GM12878 (cell line): ENCODE measurements at regions not wholly inside any gene's neighbourhood (a gene's known extent, or its start where the extent isn't known, plus 50 kb on each side); places are given as distances from the start of the nearest gene placed in this dataset.

Experiments used
- ATAC-seq: fragments of 200-7000 bp; cut with Tn5 transposase; 3 replicates; pipeline ENCODE4 v1.9.1; 2020; ENCODE audit warnings: mild to moderate bottlenecking, moderate library complexity
- BruUV-seq: library from RNA; stranded (reverse); fragments of 400-500 nt; replicated peaks from 2 replicates; lab custom pipeline; 2021; lab: Mats Ljungman, UMichigan
- CTCF ChIA-PET: fragments of 300-600 bp; sonication (Branson Sonifier 250); formaldehyde crosslinking; extraction: SDS; loops from one replicate; lab custom pipeline; 2021; ENCODE audit warnings: inconsistent platforms; lab: Yijun Ruan, JAX
- POLR2A ChIA-PET: fragments of 350-600 bp; formaldehyde crosslinking; extraction: SDS; loops from one replicate; lab custom pipeline; 2021; ENCODE audit warnings: inconsistent platforms; lab: Charles Lee
- RAD21 ChIA-PET: fragments of 300-600 bp; sonication (Branson Sonifier 250); formaldehyde crosslinking; loops from one replicate; lab custom pipeline; 2023; ENCODE audit warnings: antibody characterized with exemption; ENCODE audit not compliant: unreplicated experiment; lab: Charles Lee
- SMC1A ChIA-PET: fragments of 300-600 bp; sonication (Branson Sonifier 250); formaldehyde crosslinking; loops from one replicate; lab custom pipeline; 2023; ENCODE audit not compliant: unreplicated experiment, uncharacterized antibody; lab: Charles Lee
- DNase-seq: peaks from one replicate; pipeline ENCODE4 v3.0.0-alpha.2; 2011; ENCODE audit warnings: low read depth, low spot score
- FAIRE-seq: peaks from 3 replicates; lab custom pipeline; 2011; peaks lifted over from hg19 to GRCh38; lab: Jason Lieb, UNC
- H2AFZ ChIP-seq: 2 replicates; pipeline ENCODE4 v1.6.0; 2011; ENCODE audit warnings: low read depth, low read length, control low read depth; ENCODE audit not compliant: control insufficient read depth
- H3K27ac ChIP-seq: 2 replicates; pipeline ENCODE4 v1.5.1; 2011; ENCODE audit warnings: control low read depth; ENCODE audit not compliant: control insufficient read depth, insufficient read depth
- H3K27me3 ChIP-seq, 2 experiments: replicated peaks in 1 of 2; 2 replicates each; pipeline versions ENCODE4 v1.6.0 to v1.6.1; 2011; ENCODE audit warnings: low read length in 1 of 2; ENCODE audit not compliant: control insufficient read depth in 2 of 2, insufficient read depth in 2 of 2
- H3K36me3 ChIP-seq, 2 experiments: 2 replicates each; pipeline ENCODE4 v1.5.1; 2011; ENCODE audit warnings: low read length in 1 of 2; ENCODE audit not compliant: control insufficient read depth in 2 of 2, insufficient read depth in 2 of 2
- H3K4me1 ChIP-seq: 2 replicates; pipeline ENCODE4 v1.6.1; 2011; ENCODE audit warnings: mild to moderate bottlenecking, low read length, moderate library complexity, mixed read lengths; ENCODE audit not compliant: control insufficient read depth, insufficient read depth
- H3K4me2 ChIP-seq: 2 replicates; pipeline ENCODE4 v1.6.0; 2011; ENCODE audit warnings: control low read depth; ENCODE audit not compliant: control insufficient read depth, insufficient read depth
- H3K4me3 ChIP-seq: fragments of 200-600 bp; sonication (generic); 2 replicates; pipeline ENCODE4 v1.5.1; 2016
- H3K79me2 ChIP-seq: 2 replicates; pipeline ENCODE4 v1.6.0; 2011; ENCODE audit warnings: low read length; ENCODE audit not compliant: control insufficient read depth, insufficient read depth
- H3K9ac ChIP-seq: 2 replicates; pipeline ENCODE4 v1.8.0; 2011; ENCODE audit warnings: low read length, control low read depth, mixed read lengths; ENCODE audit not compliant: control insufficient read depth, insufficient read depth
- H3K9me3 ChIP-seq: replicated peaks from 3 replicates; pipeline ENCODE4 v1.5.1; 2011; ENCODE audit warnings: mild to moderate bottlenecking, low read length; ENCODE audit not compliant: control insufficient read depth, insufficient read depth
- H4K20me1 ChIP-seq: 2 replicates; pipeline ENCODE4 v1.6.0; 2011; ENCODE audit not compliant: control insufficient read depth, insufficient read depth
- BCLAF1 ChIP-seq: fragments of 450-650 bp; IDR thresholded peaks from 2 replicates; pipeline ENCODE4 v1.6.1; 2017; ENCODE audit warnings: antibody characterized with exemption, mild to moderate bottlenecking, moderate library complexity
- CHD4 ChIP-seq: fragments of 200-600 bp; sonication (generic); IDR thresholded peaks from 2 replicates; pipeline ENCODE4 v1.6.1; 2016; ENCODE audit warnings: mild to moderate bottlenecking
- CREB1 ChIP-seq: IDR thresholded peaks from 2 replicates; pipeline ENCODE4 v1.6.1; 2012; ENCODE audit warnings: low read depth, mild to moderate bottlenecking, inconsistent platforms
- IKZF1 ChIP-seq: fragments of 450-650 bp; conservative IDR thresholded peaks from 2 replicates; pipeline ENCODE4 v1.6.1; 2017; ENCODE audit warnings: antibody characterized with exemption, mild to moderate bottlenecking
- PAX8 ChIP-seq: fragments of 450-650 bp; IDR thresholded peaks from 2 replicates; pipeline ENCODE4 v1.6.1; 2017; ENCODE audit warnings: mild to moderate bottlenecking, moderate library complexity
- PBX3 ChIP-seq: IDR thresholded peaks from 2 replicates; pipeline ENCODE4 v1.6.1; 2011; ENCODE audit warnings: mild to moderate bottlenecking, low read depth, low read length, moderate library complexity; ENCODE audit not compliant: insufficient replicate concordance
- RB1 ChIP-seq: fragments of 450-650 bp; formaldehyde crosslinking; IDR thresholded peaks from 2 replicates; pipeline ENCODE4 v1.6.1; 2017; ENCODE audit warnings: mild to moderate bottlenecking, borderline replicate concordance
- SKIL ChIP-seq: fragments of 450-650 bp; IDR thresholded peaks from 2 replicates; pipeline ENCODE4 v1.6.1; 2017; ENCODE audit warnings: mild to moderate bottlenecking, low read depth, inconsistent platforms; ENCODE audit not compliant: poor library complexity, severe bottlenecking
- SPI1 ChIP-seq: IDR thresholded peaks from 2 replicates; pipeline ENCODE4 v1.6.1; 2011; ENCODE audit warnings: low read depth, mild to moderate bottlenecking, low read length, moderate library complexity, borderline replicate concordance; ENCODE audit not compliant: insufficient read depth
- SREBF1 ChIP-seq: IDR thresholded peaks from 2 replicates; pipeline ENCODE4 v1.6.1; 2012; ENCODE audit warnings: mild to moderate bottlenecking, low read length
- TCF12 ChIP-seq: IDR thresholded peaks from 2 replicates; pipeline ENCODE4 v1.6.1; 2011; ENCODE audit warnings: low read depth, mild to moderate bottlenecking, low read length
- WGBS: methylation state at CpG from one replicate; pipeline ENCODE4 v1.1.6; 2016; ENCODE audit warnings: low lambda C conversion rate; ENCODE audit not compliant: insufficient replicate concordance, insufficient coverage; ENCODE audit errors: missing lambda C conversion rate; 5-methylcytosine and 5-hydroxymethylcytosine counted together
- in situ Hi-C: fragments of 300-500 bp; cut with MboI; formaldehyde crosslinking; loops from 9 replicates; pipeline ENCODE4 v1.14.3; 2018; ENCODE audit warnings: mixed read lengths
- intact Hi-C: fragments of 100-400 bp; cut with micrococcal nuclease; formaldehyde crosslinking; loops from one replicate; pipeline ENCODE4 v1.14.2; 2022; ENCODE audit not compliant: unreplicated experiment
- TF ChIP-seq, protein P1 (sequence below): IDR thresholded peaks from 2 replicates; pipeline ENCODE4 v1.6.1; 2012; ENCODE audit warnings: mild to moderate bottlenecking, low read depth, low read length

- SMC1A ChIA-PET = no interaction called here
- H4K20me1 ChIP-seq = no peaks in the 10 kb centered on the region
- 26% methylated on average over 4 of the region's 4 CpGs for WGBS
These were observed 707.8 kb upstream of the SLC35B3 start for GRCh38 chr6:9143140-9143539.

More at GRCh38 chr6:9143140-9143539, 707.8 kb upstream of the SLC35B3 start:
- H2AFZ ChIP-seq = no peak overlapping the region
- ATAC-seq (no peak), FAIRE-seq (no peak)
- in situ Hi-C loops = no loop called here
- ChIA-PET CTCF (no interaction called here), POLR2A (interaction anchor here (0.6 kb wide), 1 partner anchor 1580 kb away, joined by 4 read pairs; no protein-coding TSS in a partner anchor)
- H3K9ac ChIP-seq = no peak overlapping the region
- BruUV-seq = no TSS peak
- no peak overlapping the region for H3K27ac ChIP-seq
- TF ChIP-seq RB1 = no peak
- TF ChIP-seq SPI1 = no peak
- TF ChIP-seq, protein P1, sequence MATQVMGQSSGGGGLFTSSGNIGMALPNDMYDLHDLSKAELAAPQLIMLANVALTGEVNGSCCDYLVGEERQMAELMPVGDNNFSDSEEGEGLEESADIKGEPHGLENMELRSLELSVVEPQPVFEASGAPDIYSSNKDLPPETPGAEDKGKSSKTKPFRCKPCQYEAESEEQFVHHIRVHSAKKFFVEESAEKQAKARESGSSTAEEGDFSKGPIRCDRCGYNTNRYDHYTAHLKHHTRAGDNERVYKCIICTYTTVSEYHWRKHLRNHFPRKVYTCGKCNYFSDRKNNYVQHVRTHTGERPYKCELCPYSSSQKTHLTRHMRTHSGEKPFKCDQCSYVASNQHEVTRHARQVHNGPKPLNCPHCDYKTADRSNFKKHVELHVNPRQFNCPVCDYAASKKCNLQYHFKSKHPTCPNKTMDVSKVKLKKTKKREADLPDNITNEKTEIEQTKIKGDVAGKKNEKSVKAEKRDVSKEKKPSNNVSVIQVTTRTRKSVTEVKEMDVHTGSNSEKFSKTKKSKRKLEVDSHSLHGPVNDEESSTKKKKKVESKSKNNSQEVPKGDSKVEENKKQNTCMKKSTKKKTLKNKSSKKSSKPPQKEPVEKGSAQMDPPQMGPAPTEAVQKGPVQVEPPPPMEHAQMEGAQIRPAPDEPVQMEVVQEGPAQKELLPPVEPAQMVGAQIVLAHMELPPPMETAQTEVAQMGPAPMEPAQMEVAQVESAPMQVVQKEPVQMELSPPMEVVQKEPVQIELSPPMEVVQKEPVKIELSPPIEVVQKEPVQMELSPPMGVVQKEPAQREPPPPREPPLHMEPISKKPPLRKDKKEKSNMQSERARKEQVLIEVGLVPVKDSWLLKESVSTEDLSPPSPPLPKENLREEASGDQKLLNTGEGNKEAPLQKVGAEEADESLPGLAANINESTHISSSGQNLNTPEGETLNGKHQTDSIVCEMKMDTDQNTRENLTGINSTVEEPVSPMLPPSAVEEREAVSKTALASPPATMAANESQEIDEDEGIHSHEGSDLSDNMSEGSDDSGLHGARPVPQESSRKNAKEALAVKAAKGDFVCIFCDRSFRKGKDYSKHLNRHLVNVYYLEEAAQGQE = no peak
- no peak for TF ChIP-seq TCF12
- TF ChIP-seq PBX3 = no peak
- no peak for TF ChIP-seq PAX8
- no peak for TF ChIP-seq CHD4
- TF ChIP-seq CREB1 = no peak
- TF ChIP-seq BCLAF1 = no peak
- TF ChIP-seq SREBF1 = no peak
- no peak for TF ChIP-seq SKIL
- TF ChIP-seq IKZF1 = no peak
- TF ChIP-seq, all 136 proteins: peak for 0
- DNase-seq = no peak
- Histone ChIP-seq H3K4me3 (no peak overlapping the region), H3K4me1 (no peaks in the 10 kb centered on the region), H3K27me3 (no peaks in the 10 kb centered on the region), H3K79me2 (no peaks in the 10 kb centered on the region), H3K4me2 (no peak overlapping the region), H3K36me3 (no peaks in the 10 kb centered on the region), H3K9me3 (no peaks in the 10 kb centered on the region)
- intact Hi-C loops = no loop called here
- RAD21 ChIA-PET = no interaction called here
